Neural cell (in vitro differentiated cells): ENCODE measurements at regions not wholly inside any gene's neighbourhood (a gene's known extent, or its start where the extent isn't known, plus 50 kb on each side); places are given as distances from the start of the nearest gene placed in this dataset.

ENCODE experiments used
- CTCF ChIP-seq: fragments of 450-650 bp; IDR thresholded peaks from 2 replicates; pipeline ENCODE4 v1.5.1; 2014; ENCODE audit warnings: antibody characterized with exemption, mild to moderate bottlenecking, moderate library complexity; ENCODE audit not compliant: poor library complexity, severe bottlenecking
- EP300 ChIP-seq: fragments of 450-650 bp; conservative IDR thresholded peaks from 2 replicates; pipeline ENCODE4 v1.6.1; 2014; ENCODE audit warnings: antibody characterized with exemption, mild to moderate bottlenecking, moderate library complexity; ENCODE audit not compliant: poor library complexity, severe bottlenecking
- EZH2 ChIP-seq: fragments of 200-600, 300-800 bp; shearing (Covaris generic), sonication (generic); IDR thresholded peaks from 2 replicates; pipeline ENCODE4 v1.6.1; 2014; ENCODE audit warnings: antibody characterized with exemption, low read length, borderline replicate concordance, mild to moderate bottlenecking; ENCODE audit not compliant: insufficient read depth, poor library complexity, severe bottlenecking
- POLR2AphosphoS5 ChIP-seq: IDR thresholded peaks from 2 replicates; pipeline ENCODE4 v1.6.1; 2012
- RAD21 ChIP-seq: fragments of 450-650 bp; conservative IDR thresholded peaks from 2 replicates; pipeline ENCODE4 v1.6.1; 2014; ENCODE audit warnings: antibody characterized with exemption, mild to moderate bottlenecking, moderate library complexity

GRCh38 chr10:94219829-94220228 is 142.9 kb downstream of the NOC3L start:
- no peak for TF ChIP-seq CTCF
- no peak for TF ChIP-seq RAD21
- TF ChIP-seq EP300: no peak
- TF ChIP-seq POLR2AphosphoS5: no peak
- TF ChIP-seq EZH2: no peak
